Skeletal muscle tissue (tissue), 3 donors: ENCODE measurements at regions not wholly inside any gene's neighbourhood (a gene's known extent, or its start where the extent isn't known, plus 50 kb on each side); places are given as distances from the start of the nearest gene placed in this dataset.

ENCODE experiments used
- H3K27ac ChIP-seq: one replicate; pipeline ENCODE4 v1.7.0; 2013; ENCODE audit warnings: mild to moderate bottlenecking, low read depth, low read length, inconsistent platforms
- H3K27me3 ChIP-seq, 3 donors: one replicate each; pipeline ENCODE4 v1.7.0; 2013; ENCODE audit warnings: low read length in 3 of 3; ENCODE audit not compliant: control insufficient read depth in 3 of 3, insufficient read depth in 3 of 3
- H3K36me3 ChIP-seq, 3 donors: one replicate each; pipeline ENCODE4 v1.7.0; 2013; ENCODE audit warnings: low read length in 3 of 3; ENCODE audit not compliant: control insufficient read depth in 3 of 3, insufficient read depth in 3 of 3
- H3K4me1 ChIP-seq, 3 donors: one replicate each; pipeline ENCODE4 v1.7.0; 2013; ENCODE audit warnings: low read length in 3 of 3, mild to moderate bottlenecking in 3 of 3; ENCODE audit not compliant: control insufficient read depth in 3 of 3, insufficient read depth in 3 of 3
- H3K4me3 ChIP-seq, 3 donors: one replicate each; pipeline ENCODE4 v1.7.0; 2013; ENCODE audit warnings: low read length in 3 of 3
- H3K9ac ChIP-seq, 3 donors: one replicate each; pipeline ENCODE4 v1.7.0; 2013; ENCODE audit warnings: low read length in 3 of 3, mild to moderate bottlenecking in 3 of 3, moderate library complexity in 2 of 3, low read depth in 1 of 3
- H3K9me3 ChIP-seq, 3 donors: one replicate each; pipeline ENCODE4 v1.7.0; 2013; ENCODE audit warnings: low read length in 3 of 3; ENCODE audit not compliant: control insufficient read depth in 3 of 3
- donor health status: Osteomylitis.

- Histone ChIP-seq H3K27ac (no peak overlapping the region), H3K9ac (no peak overlapping the region), H3K36me3 (no peaks in the 10 kb centered on the region), H3K4me1 (no peaks in the 10 kb centered on the region), H3K27me3 (no peaks in the 10 kb centered on the region), H3K4me3 (no peak overlapping the region), H3K9me3 (no peaks in the 10 kb centered on the region)
These were observed 412.9 kb upstream of the CCNH start for GRCh38 chr5:87825583-87825982.

- Histone ChIP-seq H3K36me3 (no peaks in the 10 kb centered on the region), H3K9me3 (peaks cover 0 to 2% (median 0%) of the 10 kb centered on the region in 3 donors), H3K27ac (no peak overlapping the region), H3K4me3 (no peak overlapping the region), H3K4me1 (no peaks in the 10 kb centered on the region), H3K9ac (no peak overlapping the region), H3K27me3 (no peaks in the 10 kb centered on the region)
These were observed 395.1 kb upstream of the CCNH start for GRCh38 chr5:87807783-87808182.

GRCh38 chr5:87803352-87803751 is 390.6 kb upstream of the CCNH start:
- H3K27me3 ChIP-seq = peaks cover 0 to 3% (median 0%) of the 10 kb centered on the region in 3 donors
- no peaks in the 10 kb centered on the region for H3K36me3 ChIP-seq
- peaks cover 0 to 2% (median 0%) of the 10 kb centered on the region in 3 donors for H3K9me3 ChIP-seq
- H3K4me3 ChIP-seq = no peak overlapping the region
- no peak overlapping the region for H3K27ac ChIP-seq
- no peak overlapping the region for H3K9ac ChIP-seq
- H3K4me1 ChIP-seq = no peaks in the 10 kb centered on the region

- no peaks in the 10 kb centered on the region for H3K9me3 ChIP-seq
- H3K27me3 ChIP-seq = peaks cover 0 to 3% (median 0%) of the 10 kb centered on the region in 3 donors
- no peaks in the 10 kb centered on the region for H3K36me3 ChIP-seq
- H3K4me1 ChIP-seq = no peaks in the 10 kb centered on the region
- H3K27ac ChIP-seq = no peak overlapping the region
- H3K9ac ChIP-seq = no peak overlapping the region
- no peak overlapping the region for H3K4me3 ChIP-seq
These were observed 379.1 kb upstream of the CCNH start for GRCh38 chr5:87791869-87792268.

- Histone ChIP-seq H3K27ac (no peak overlapping the region), H3K4me3 (no peak overlapping the region), H3K36me3 (no peaks in the 10 kb centered on the region), H3K9ac (no peak overlapping the region), H3K9me3 (no peaks in the 10 kb centered on the region), H3K27me3 (peaks cover 0 to 3% (median 0%) of the 10 kb centered on the region in 3 donors), H3K4me1 (no peaks in the 10 kb centered on the region)
These were observed 375.7 kb upstream of the CCNH start for GRCh38 chr5:87788416-87788815.

GRCh38 chr5:87787625-87788256 is 375.0 kb upstream of the CCNH start:
- no peak overlapping the region for H3K9ac ChIP-seq
- H3K9me3 ChIP-seq = no peaks in the 10 kb centered on the region
- no peak overlapping the region for H3K27ac ChIP-seq
- H3K36me3 ChIP-seq = no peaks in the 10 kb centered on the region
- H3K27me3 ChIP-seq = peaks cover 0 to 3% (median 0%) of the 10 kb centered on the region in 3 donors
- no peaks in the 10 kb centered on the region for H3K4me1 ChIP-seq
- no peak overlapping the region for H3K4me3 ChIP-seq

- Histone ChIP-seq H3K9me3 (no peaks in the 10 kb centered on the region), H3K9ac (no peak overlapping the region), H3K36me3 (no peaks in the 10 kb centered on the region), H3K27me3 (peaks cover 0 to 3% (median 0%) of the 10 kb centered on the region in 3 donors), H3K27ac (no peak overlapping the region), H3K4me1 (no peaks in the 10 kb centered on the region), H3K4me3 (no peak overlapping the region)
These were observed 374.4 kb upstream of the CCNH start for GRCh38 chr5:87787086-87787485.

GRCh38 chr5:87786471-87786870 is 373.7 kb upstream of the CCNH start:
- Histone ChIP-seq H3K27ac (no peak overlapping the region), H3K9ac (no peak overlapping the region), H3K4me1 (no peaks in the 10 kb centered on the region), H3K9me3 (no peaks in the 10 kb centered on the region), H3K36me3 (no peaks in the 10 kb centered on the region), H3K4me3 (no peak overlapping the region), H3K27me3 (peaks cover 0 to 5% (median 3%) of the 10 kb centered on the region in 3 donors)

- H3K9ac ChIP-seq = no peak overlapping the region
- H3K36me3 ChIP-seq = no peaks in the 10 kb centered on the region
- H3K4me1 ChIP-seq = no peaks in the 10 kb centered on the region
- H3K4me3 ChIP-seq = no peak overlapping the region
- H3K9me3 ChIP-seq = no peaks in the 10 kb centered on the region
- H3K27ac ChIP-seq = no peak overlapping the region
- H3K27me3 ChIP-seq = peaks cover 0 to 6% (median 3%) of the 10 kb centered on the region in 3 donors
These were observed 373.0 kb upstream of the CCNH start for GRCh38 chr5:87785554-87786335.

GRCh38 chr5:87784879-87785495 is 372.3 kb upstream of the CCNH start:
- H3K4me1 ChIP-seq = no peaks in the 10 kb centered on the region
- H3K27me3 ChIP-seq = peaks cover 0 to 6% (median 5%) of the 10 kb centered on the region in 3 donors
- H3K9me3 ChIP-seq = no peaks in the 10 kb centered on the region
- no peak overlapping the region for H3K9ac ChIP-seq
- H3K27ac ChIP-seq = no peak overlapping the region
- H3K36me3 ChIP-seq = no peaks in the 10 kb centered on the region
- H3K4me3 ChIP-seq = no peak overlapping the region
